ENCODE measurements at regions not wholly inside any gene's neighbourhood (a gene's known extent, or its start where the extent isn't known, plus 50 kb on each side); places are given as distances from the start of the nearest gene placed in this dataset.
"Not testable (repeated sequence)": the region's sequence is repeated elsewhere in the genome, so short reads cannot be mapped to it uniquely, and the experiment has no call there.

GRCh38 chr9:16294133-16294770 is 576.2 kb downstream of the BNC2 start:
- no peak overlapping the region for H3K4me3 ChIP-seq (ENCODE audit: control insufficient read depth, low read depth, low read length)
- DNase-seq (ENCODE audit: low read depth) = peak; percentile 12
- TF ChIP-seq, protein P1, sequence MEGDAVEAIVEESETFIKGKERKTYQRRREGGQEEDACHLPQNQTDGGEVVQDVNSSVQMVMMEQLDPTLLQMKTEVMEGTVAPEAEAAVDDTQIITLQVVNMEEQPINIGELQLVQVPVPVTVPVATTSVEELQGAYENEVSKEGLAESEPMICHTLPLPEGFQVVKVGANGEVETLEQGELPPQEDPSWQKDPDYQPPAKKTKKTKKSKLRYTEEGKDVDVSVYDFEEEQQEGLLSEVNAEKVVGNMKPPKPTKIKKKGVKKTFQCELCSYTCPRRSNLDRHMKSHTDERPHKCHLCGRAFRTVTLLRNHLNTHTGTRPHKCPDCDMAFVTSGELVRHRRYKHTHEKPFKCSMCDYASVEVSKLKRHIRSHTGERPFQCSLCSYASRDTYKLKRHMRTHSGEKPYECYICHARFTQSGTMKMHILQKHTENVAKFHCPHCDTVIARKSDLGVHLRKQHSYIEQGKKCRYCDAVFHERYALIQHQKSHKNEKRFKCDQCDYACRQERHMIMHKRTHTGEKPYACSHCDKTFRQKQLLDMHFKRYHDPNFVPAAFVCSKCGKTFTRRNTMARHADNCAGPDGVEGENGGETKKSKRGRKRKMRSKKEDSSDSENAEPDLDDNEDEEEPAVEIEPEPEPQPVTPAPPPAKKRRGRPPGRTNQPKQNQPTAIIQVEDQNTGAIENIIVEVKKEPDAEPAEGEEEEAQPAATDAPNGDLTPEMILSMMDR (conservative IDR thresholded peaks at IDR 0.05; ENCODE audit: control insufficient read depth, insufficient read depth, low read depth, low read length) = no peak

DNA sequence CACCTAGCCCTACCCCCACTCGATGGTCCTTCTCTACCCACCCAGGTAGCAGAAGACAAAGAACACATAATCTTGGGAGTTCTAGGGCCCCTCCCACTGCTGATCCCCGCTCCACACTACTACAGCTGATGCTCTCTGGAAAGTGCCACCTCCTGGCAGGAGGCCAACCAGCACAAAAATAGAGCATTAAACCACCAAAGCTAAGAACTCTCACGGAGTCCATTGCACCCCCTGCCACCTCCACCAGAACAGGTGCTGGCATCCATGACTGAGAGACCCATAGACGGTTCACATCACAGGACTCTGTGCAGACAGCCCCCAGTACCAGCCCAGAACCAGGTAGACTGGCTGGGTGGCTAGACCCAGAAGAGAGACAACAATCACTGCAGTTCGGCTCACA is 575.5 kb downstream of the BNC2 start:
- not testable (repeated sequence) for H3K4me3 ChIP-seq (ENCODE audit: control insufficient read depth, low read depth, low read length); DNase-seq (ENCODE audit: low read depth)

DNA sequence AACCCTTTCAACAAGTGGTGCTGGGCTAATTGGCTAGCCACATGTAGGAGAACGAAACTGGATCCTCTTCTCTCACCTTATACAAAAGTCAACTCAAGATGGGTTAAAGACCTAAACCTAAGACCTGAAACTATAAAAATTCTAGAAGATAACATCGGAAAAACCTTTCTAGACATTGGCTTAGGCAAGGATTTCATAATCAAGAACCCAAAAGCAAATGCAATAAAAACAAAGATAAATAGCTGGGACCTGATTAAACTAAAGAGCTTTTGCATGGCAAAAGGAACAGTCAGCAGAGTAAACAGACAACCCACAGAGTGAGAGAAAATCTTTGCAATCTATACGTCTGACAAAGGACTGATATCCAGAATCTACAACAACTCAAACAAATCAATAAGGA is 571.1 kb downstream of the BNC2 start:
- H3K4me3 ChIP-seq (ENCODE audit: control insufficient read depth, low read depth, low read length); DNase-seq (ENCODE audit: low read depth): not testable (repeated sequence)

DNA sequence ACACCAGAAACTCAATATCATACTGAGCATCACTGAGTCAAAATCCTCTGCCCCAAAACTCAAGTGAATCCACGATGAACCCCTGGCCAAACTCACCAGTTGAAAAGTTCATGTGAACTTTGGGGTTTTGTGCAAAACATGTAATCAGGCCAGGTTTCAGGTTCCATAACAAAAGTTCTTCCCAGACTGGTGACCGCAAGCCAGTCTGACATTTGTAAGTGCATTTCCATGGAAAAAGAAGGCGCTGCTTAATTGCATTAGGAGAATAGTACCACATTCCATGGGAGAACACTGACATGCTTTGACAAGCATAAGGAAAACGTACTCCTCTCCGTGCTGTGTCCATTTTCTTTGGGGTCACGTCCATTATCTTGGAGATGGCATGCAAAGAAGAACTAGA is 567.0 kb downstream of the BNC2 start:
- TF ChIP-seq, protein P1 (conservative IDR thresholded peaks at IDR 0.05; ENCODE audit: control insufficient read depth, insufficient read depth, low read depth, low read length) = no peak
- DNase-seq (ENCODE audit: low read depth) = no peak
- no peak overlapping the region for H3K4me3 ChIP-seq (ENCODE audit: control insufficient read depth, low read depth, low read length)

DNA sequence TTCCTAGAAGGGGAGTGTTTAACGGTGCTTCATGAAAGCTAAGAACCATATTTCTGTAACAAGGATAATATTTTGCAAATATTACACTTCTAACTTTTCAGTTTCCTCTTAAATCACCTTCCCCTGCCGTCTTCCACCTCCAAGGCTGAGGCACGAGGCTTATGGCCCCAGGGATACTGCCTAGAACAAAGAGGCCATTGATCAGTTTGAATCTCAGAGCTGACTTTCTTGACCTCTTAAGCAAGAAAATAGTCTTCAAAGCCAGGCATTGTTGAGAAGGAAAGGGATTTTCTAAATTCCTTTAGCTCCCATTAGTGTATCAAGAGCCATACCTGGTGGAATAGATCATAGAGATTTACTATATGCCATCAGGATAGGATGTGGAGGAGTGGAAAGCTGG is 566.2 kb downstream of the BNC2 start:
- TF ChIP-seq, protein P1 (conservative IDR thresholded peaks at IDR 0.05; ENCODE audit: control insufficient read depth, insufficient read depth, low read depth, low read length) = no peak
- H3K4me3 ChIP-seq (ENCODE audit: control insufficient read depth, low read depth, low read length) = no peak overlapping the region
- no peak for DNase-seq (ENCODE audit: low read depth)

GRCh38 chr9:16306586-16306985 is 563.9 kb downstream of the BNC2 start:
- TF ChIP-seq, protein P1 (conservative IDR thresholded peaks at IDR 0.05; ENCODE audit: control insufficient read depth, insufficient read depth, low read depth, low read length) = no peak
- DNase-seq (ENCODE audit: low read depth) = no peak

GRCh38 chr9:16307626-16308195 is 562.8 kb downstream of the BNC2 start:
- no peak overlapping the region for H3K4me3 ChIP-seq (ENCODE audit: control insufficient read depth, low read depth, low read length)
- TF ChIP-seq, protein P1 (conservative IDR thresholded peaks at IDR 0.05; ENCODE audit: control insufficient read depth, insufficient read depth, low read depth, low read length) = no peak
- DNase-seq (ENCODE audit: low read depth) = no peak

More at GRCh38 chr9:16306586-16306985, 563.9 kb downstream of the BNC2 start:
- H3K4me3 ChIP-seq (ENCODE audit: control insufficient read depth, low read depth, low read length) = no peak overlapping the region

DNA sequence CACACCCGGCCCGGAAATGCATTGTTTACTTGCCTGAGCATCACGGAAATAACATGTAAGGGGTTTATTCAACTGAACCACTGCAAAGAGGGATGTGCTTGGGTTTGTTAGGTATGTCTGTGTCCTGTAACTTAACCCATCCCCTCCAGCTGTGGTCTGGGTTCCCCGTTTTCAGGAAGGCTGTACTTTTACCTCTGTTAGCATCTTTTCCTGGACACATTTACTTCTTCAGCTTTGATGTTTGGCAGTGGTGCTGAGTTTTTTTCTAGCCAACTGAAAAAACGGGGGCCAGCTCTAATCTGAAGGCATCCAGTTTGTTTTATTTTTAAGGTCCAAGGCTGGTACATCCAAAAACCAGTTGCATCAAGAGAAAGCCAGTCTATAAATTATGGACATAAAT is 561.8 kb downstream of the BNC2 start:
- DNase-seq (ENCODE audit: low read depth) = no peak
- H3K4me3 ChIP-seq (ENCODE audit: control insufficient read depth, low read depth, low read length) = no peak overlapping the region
- TF ChIP-seq, protein P1 (conservative IDR thresholded peaks at IDR 0.05; ENCODE audit: control insufficient read depth, insufficient read depth, low read depth, low read length) = no peak
